IMR-90 (cell line): ENCODE measurements at regions not wholly inside any gene's neighbourhood (a gene's known extent, or its start where the extent isn't known, plus 50 kb on each side); places are given as distances from the start of the nearest gene placed in this dataset.

Experiments used
- CEBPB ChIP-seq: IDR thresholded peaks from 2 replicates; pipeline ENCODE4 v1.6.1; 2012; ENCODE audit warnings: low read depth, low read length, improper control_type of control experiment
- MAFK ChIP-seq: IDR thresholded peaks from 2 replicates; pipeline ENCODE4 v1.6.1; 2012; ENCODE audit warnings: low read depth, low read length, improper control_type of control experiment
- MAZ ChIP-seq: IDR thresholded peaks from 2 replicates; pipeline ENCODE4 v1.6.1; 2012; ENCODE audit warnings: low read depth, mild to moderate bottlenecking, low read length, improper control_type of control experiment, moderate library complexity, borderline replicate concordance
- POLR2A ChIP-seq: IDR thresholded peaks from 2 replicates; pipeline ENCODE4 v1.6.1; 2012; ENCODE audit warnings: mild to moderate bottlenecking, low read depth, low read length
- RAD21 ChIP-seq: IDR thresholded peaks from 2 replicates; pipeline ENCODE4 v1.6.1; 2012; ENCODE audit warnings: low read length, improper control_type of control experiment
- RCOR1 ChIP-seq: IDR thresholded peaks from 2 replicates; pipeline ENCODE4 v1.6.1; 2012; ENCODE audit warnings: mild to moderate bottlenecking, low read length, improper control_type of control experiment; ENCODE audit not compliant: insufficient replicate concordance
- SMC3 ChIP-seq: fragments of 150-350 bp; IDR thresholded peaks from 2 replicates; pipeline ENCODE4 v1.6.1; 2016; ENCODE audit warnings: low read depth, mild to moderate bottlenecking, antibody characterized with exemption, low read length, moderate library complexity
- USF2 ChIP-seq: fragments of 150-350 bp; IDR thresholded peaks from 2 replicates; pipeline ENCODE4 v1.6.1; 2017; ENCODE audit warnings: mild to moderate bottlenecking, antibody characterized with exemption, low read length, low read depth
- TF ChIP-seq, protein P1 (sequence below): conservative IDR thresholded peaks from 2 replicates; pipeline ENCODE4 v1.5.1; 2012; ENCODE audit warnings: mild to moderate bottlenecking, low read depth, low read length, improper control_type of control experiment

GRCh38 chr5:13508559-13508958, 435.9 kb downstream of the DNAH5 start:
- TF ChIP-seq POLR2A: no peak
- TF ChIP-seq, protein P1, sequence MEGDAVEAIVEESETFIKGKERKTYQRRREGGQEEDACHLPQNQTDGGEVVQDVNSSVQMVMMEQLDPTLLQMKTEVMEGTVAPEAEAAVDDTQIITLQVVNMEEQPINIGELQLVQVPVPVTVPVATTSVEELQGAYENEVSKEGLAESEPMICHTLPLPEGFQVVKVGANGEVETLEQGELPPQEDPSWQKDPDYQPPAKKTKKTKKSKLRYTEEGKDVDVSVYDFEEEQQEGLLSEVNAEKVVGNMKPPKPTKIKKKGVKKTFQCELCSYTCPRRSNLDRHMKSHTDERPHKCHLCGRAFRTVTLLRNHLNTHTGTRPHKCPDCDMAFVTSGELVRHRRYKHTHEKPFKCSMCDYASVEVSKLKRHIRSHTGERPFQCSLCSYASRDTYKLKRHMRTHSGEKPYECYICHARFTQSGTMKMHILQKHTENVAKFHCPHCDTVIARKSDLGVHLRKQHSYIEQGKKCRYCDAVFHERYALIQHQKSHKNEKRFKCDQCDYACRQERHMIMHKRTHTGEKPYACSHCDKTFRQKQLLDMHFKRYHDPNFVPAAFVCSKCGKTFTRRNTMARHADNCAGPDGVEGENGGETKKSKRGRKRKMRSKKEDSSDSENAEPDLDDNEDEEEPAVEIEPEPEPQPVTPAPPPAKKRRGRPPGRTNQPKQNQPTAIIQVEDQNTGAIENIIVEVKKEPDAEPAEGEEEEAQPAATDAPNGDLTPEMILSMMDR: no peak
- TF ChIP-seq CEBPB: no peak
- TF ChIP-seq USF2: no peak
- no peak for TF ChIP-seq SMC3
- TF ChIP-seq RCOR1: no peak
- TF ChIP-seq MAFK: no peak
- no peak for TF ChIP-seq RAD21
- no peak for TF ChIP-seq MAZ
